Ectodermal cell (in vitro differentiated cells): ENCODE measurements at regions not wholly inside any gene's neighbourhood (a gene's known extent, or its start where the extent isn't known, plus 50 kb on each side); places are given as distances from the start of the nearest gene placed in this dataset.
"Not testable (repeated sequence)": the region's sequence is repeated elsewhere in the genome, so short reads cannot be mapped to it uniquely, and the experiment has no call there.

Experiments used
- H3K27ac ChIP-seq: 2 replicates; pipeline ENCODE4 v1.7.0; 2013; ENCODE audit warnings: mild to moderate bottlenecking, low read depth, low read length; ENCODE audit not compliant: insufficient read depth, poor library complexity, severe bottlenecking
- H3K27me3 ChIP-seq: 2 replicates; pipeline ENCODE4 v1.7.0; 2013; ENCODE audit warnings: mild to moderate bottlenecking, low read length; ENCODE audit not compliant: insufficient read depth, control insufficient read depth, poor library complexity, severe bottlenecking
- H3K36me3 ChIP-seq: one replicate; pipeline ENCODE4 v1.7.0; 2013; ENCODE audit warnings: low read length; ENCODE audit not compliant: control insufficient read depth, insufficient read depth
- H3K4me1 ChIP-seq: one replicate; pipeline ENCODE4 v1.7.0; 2013; ENCODE audit warnings: low read length; ENCODE audit not compliant: control insufficient read depth, insufficient read depth
- H3K4me3 ChIP-seq: 2 replicates; pipeline ENCODE4 v1.7.0; 2013; ENCODE audit warnings: low read depth, low read length, control low read depth; ENCODE audit not compliant: insufficient read depth
- H3K9me3 ChIP-seq: 2 replicates; pipeline ENCODE4 v1.7.0; 2013; ENCODE audit warnings: mild to moderate bottlenecking, low read length, moderate library complexity; ENCODE audit not compliant: control insufficient read depth
- WGBS, 2 experiments: methylation state at CpG; one replicate each; pipeline ENCODE4 v1.1.7; 2013; ENCODE audit warnings: missing lambda C conversion rate in 2 of 2; 5-methylcytosine and 5-hydroxymethylcytosine counted together

- H3K27me3 ChIP-seq, H3K36me3 ChIP-seq, H3K27ac ChIP-seq, H3K4me1 ChIP-seq, H3K4me3 ChIP-seq: not testable (repeated sequence)
- 75 to 82% methylated on average over 7 of the region's 7 CpGs for WGBS, 2 experiments
- H3K9me3 ChIP-seq = peaks cover 17% of the 10 kb centered on the region
These were observed 1360.0 kb downstream of the UQCRFS1 start for GRCh38 chr19:27852931-27853330.

DNA sequence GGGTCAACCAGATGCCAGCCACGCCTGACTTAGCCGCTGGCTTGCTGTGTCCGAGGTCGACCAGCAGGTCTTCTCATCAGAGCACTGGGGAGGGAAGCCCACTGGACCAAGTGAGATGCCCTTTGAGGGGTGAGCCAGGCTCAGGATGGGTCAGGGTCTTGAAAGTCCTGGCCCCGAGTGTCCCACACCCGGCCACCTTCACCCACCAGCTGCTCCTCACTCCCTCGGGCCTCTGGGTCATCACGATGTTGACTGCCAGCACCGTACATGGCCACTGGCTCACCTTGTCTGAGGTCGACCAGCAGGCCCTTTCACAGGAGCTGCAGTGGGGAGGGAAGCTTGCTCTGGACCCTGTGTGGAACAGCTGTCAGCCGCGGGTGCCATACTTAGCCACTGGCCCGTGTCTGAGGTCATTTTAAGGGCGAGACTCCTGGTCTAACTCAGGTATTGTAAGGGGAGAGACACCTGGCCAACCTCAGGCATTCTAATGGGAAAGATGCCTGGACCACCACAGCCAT lies 1361.3 kb downstream of the UQCRFS1 start:
- 86 to 88% methylated on average over 14 of the region's 14 CpGs for WGBS, 2 experiments
- H3K27ac ChIP-seq = no peak overlapping the region
- no peaks in the 10 kb centered on the region for H3K27me3 ChIP-seq
- H3K4me3 ChIP-seq = no peak overlapping the region
- no peaks in the 10 kb centered on the region for H3K4me1 ChIP-seq
- peaks cover 17% of the 10 kb centered on the region for H3K9me3 ChIP-seq
- no peaks in the 10 kb centered on the region for H3K36me3 ChIP-seq

DNA sequence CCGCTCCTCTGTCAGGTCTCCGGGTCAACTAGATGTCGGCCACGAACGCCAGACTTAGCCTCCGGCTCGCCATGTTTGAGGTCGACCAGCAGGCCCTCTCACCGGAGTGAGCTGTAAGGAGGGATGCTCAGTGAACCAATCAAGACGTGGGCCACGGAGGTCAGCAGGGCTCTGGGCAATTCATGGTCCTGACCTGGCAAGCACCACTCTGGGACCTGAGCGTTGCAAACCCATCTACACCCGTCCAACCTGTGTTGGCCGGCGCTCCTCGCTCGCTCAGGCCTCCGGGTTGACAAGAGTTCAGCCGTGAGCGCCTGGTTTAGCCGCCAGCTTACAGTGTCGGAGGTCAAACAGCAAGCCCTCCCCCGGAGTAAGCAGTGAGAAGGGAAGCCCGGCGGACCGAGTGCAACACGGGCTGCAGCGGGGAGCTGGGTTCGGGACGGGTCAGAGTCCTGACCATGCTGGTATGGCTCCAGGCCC lies 1361.9 kb downstream of the UQCRFS1 start:
- H3K9me3 ChIP-seq = peaks cover 19% of the 10 kb centered on the region
- no peaks in the 10 kb centered on the region for H3K36me3 ChIP-seq
- no peak overlapping the region for H3K27ac ChIP-seq
- H3K4me1 ChIP-seq = no peaks in the 10 kb centered on the region
- H3K27me3 ChIP-seq = no peaks in the 10 kb centered on the region
- 93 to 95% methylated on average over 30 of the region's 30 CpGs for WGBS, 2 experiments
- H3K4me3 ChIP-seq = no peak overlapping the region

- no peaks in the 10 kb centered on the region for H3K36me3 ChIP-seq
- 82 to 88% methylated on average over 5 of the region's 5 CpGs for WGBS, 2 experiments
- H3K4me1 ChIP-seq = no peaks in the 10 kb centered on the region
- no peak overlapping the region for H3K27ac ChIP-seq
- no peak overlapping the region for H3K4me3 ChIP-seq
- peaks cover 21% of the 10 kb centered on the region for H3K9me3 ChIP-seq
- no peaks in the 10 kb centered on the region for H3K27me3 ChIP-seq
These were observed 1366.0 kb downstream of the UQCRFS1 start for GRCh38 chr19:27846944-27847343.

DNA sequence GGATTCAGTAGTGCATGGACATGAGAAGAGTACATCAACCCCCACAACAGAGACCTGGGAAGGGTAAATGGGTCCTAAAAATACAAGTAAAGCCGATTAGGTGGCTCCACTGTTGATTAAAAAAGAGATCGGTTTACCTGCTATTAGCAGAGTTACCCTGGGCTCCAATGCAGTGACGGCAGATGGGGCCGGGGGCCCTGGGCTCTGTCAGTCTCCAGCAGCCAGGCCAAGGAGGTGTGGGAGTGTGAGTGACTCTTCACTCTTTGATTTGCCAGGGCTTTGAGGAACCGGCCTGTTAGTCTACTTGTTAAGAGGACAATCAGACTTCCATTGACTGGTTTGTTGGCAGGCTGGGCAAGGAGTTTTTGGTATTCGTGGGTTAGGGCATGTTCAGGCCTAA lies 1368.7 kb downstream of the UQCRFS1 start:
- Histone ChIP-seq H3K4me1 (no peaks in the 10 kb centered on the region), H3K27ac (no peak overlapping the region), H3K27me3 (no peaks in the 10 kb centered on the region), H3K36me3 (no peaks in the 10 kb centered on the region), H3K4me3 (no peak overlapping the region), H3K9me3 (peaks cover 14% of the 10 kb centered on the region)
- 81 to 82% methylated on average over 6 of the region's 6 CpGs for WGBS, 2 experiments

- no peak overlapping the region for H3K27ac ChIP-seq
- H3K36me3 ChIP-seq = no peaks in the 10 kb centered on the region
- H3K27me3 ChIP-seq = no peaks in the 10 kb centered on the region
- no peaks in the 10 kb centered on the region for H3K4me1 ChIP-seq
- H3K9me3 ChIP-seq = peaks cover 11% of the 10 kb centered on the region
- no peak overlapping the region for H3K4me3 ChIP-seq
- 70 to 75% methylated on average over 3 of the region's 3 CpGs for WGBS, 2 experiments
These were observed 1369.1 kb downstream of the UQCRFS1 start for GRCh38 chr19:27843861-27844260.

DNA sequence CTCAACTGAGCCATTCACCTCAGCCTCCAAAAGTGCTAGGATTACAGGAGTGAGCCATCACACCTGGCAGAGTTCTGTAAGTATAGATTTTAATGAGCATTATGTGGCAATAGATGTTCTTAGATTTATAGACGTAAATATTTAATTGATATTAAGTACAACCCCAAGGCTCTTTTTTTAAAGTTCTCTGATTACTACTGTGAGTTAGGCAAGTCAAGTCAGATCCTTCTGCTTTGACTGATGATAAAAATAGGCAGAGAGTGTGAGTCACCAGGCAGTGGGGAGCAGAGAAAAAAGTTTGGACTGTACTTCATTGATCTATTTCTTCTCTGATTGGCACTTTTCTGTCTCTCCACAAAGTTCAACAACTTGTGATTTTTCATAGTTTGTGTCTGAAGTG lies 1379.9 kb downstream of the UQCRFS1 start:
- H3K9me3 ChIP-seq = peaks cover 2% of the 10 kb centered on the region
- H3K27me3 ChIP-seq = no peaks in the 10 kb centered on the region
- H3K4me3 ChIP-seq = no peak overlapping the region
- H3K36me3 ChIP-seq = no peaks in the 10 kb centered on the region
- no peaks in the 10 kb centered on the region for H3K4me1 ChIP-seq
- no CpG with 5 or more reads among the region's 1 CpG for WGBS, 2 experiments
- H3K27ac ChIP-seq = no peak overlapping the region

DNA sequence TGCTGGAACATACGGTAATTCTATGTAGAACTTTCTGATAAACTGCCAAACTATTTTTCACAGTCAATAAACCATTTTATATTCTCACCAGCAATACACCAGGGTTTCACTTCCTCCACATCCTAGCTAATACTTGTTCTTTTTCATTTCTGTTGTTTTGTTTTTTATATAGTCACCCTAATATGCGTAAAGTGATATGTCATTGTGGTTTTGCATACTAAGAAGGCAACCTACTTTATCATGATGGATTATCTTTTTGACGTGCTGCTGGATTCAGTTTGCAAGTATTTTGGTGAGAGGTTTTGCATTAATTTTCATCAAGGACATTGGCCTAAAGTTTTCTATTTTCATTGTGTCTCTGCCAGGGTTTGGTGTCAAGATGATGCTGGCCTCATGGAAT lies 1384.1 kb downstream of the UQCRFS1 start:
- H3K36me3 ChIP-seq = no peaks in the 10 kb centered on the region
- peaks cover 6% of the 10 kb centered on the region for H3K9me3 ChIP-seq
- no peaks in the 10 kb centered on the region for H3K4me1 ChIP-seq
- no peaks in the 10 kb centered on the region for H3K27me3 ChIP-seq
- WGBS, 2 experiments = 78 to 84% methylated on average over 3 of the region's 3 CpGs
- no peak overlapping the region for H3K4me3 ChIP-seq
- no peak overlapping the region for H3K27ac ChIP-seq

GRCh38 chr19:27824108-27824507 lies 1388.8 kb downstream of the UQCRFS1 start:
- peaks cover 4% of the 10 kb centered on the region for H3K9me3 ChIP-seq
- H3K4me1 ChIP-seq = no peaks in the 10 kb centered on the region
- no peaks in the 10 kb centered on the region for H3K36me3 ChIP-seq
- H3K4me3 ChIP-seq = no peak overlapping the region
- no peak overlapping the region for H3K27ac ChIP-seq
- WGBS, 2 experiments = 86 to 94% methylated on average over 2 of the region's 3 CpGs
- H3K27me3 ChIP-seq = no peaks in the 10 kb centered on the region

DNA sequence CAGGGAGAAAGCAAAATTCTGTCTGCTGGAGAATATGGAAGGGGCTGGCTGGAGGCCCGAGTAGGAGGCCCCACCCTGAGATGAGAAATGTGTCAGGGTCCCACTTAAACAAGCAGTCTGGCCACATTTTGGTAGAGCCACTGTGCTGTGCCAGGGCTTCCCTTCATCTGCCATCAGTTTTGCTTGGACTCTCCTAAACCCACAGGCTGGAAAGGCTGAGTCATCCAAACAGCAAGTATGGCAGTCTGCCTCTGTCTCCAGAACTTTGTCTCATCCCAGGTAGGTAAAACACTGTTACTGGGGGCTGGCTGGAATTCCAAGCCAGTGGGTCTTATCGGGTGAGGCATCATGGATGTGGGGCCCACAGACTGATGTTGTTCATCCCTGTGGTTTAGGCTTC lies 1390.6 kb downstream of the UQCRFS1 start:
- Histone ChIP-seq H3K4me3 (no peak overlapping the region), H3K4me1 (no peaks in the 10 kb centered on the region), H3K27me3 (no peaks in the 10 kb centered on the region), H3K36me3 (no peaks in the 10 kb centered on the region), H3K9me3 (peaks cover 6% of the 10 kb centered on the region), H3K27ac (no peak overlapping the region)
- 47 to 50% methylated on average over 2 of the region's 2 CpGs for WGBS, 2 experiments
